ENCODE measurements at regions not wholly inside any gene's neighbourhood (a gene's known extent, or its start where the extent isn't known, plus 50 kb on each side); places are given as distances from the start of the nearest gene placed in this dataset.

DNA sequence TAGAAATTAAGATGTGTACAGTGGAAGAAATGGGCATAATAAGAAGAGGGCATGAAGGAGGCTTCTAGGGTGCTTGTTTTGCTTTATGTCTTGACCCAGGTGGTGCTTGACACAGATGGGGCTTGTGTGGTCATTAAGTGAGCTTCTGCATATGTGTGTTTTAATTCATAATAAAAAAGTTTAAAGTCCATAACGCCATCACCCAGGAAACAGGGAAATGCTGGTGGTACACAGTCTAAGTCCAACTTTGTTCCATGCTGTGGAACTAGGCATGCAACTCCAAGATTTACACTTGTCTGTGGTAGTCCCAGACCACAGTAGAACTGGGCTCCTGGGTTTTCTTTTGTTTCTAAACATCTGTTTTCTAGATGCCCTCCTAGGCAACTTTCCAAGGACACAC lies 511.9 kb downstream of the MID1IP1 start:
- Histone ChIP-seq H3K4me2 (ENCODE audit: low read depth, low read length) (no peak overlapping the region), H3K9me3 (ENCODE audit: control insufficient read depth, insufficient read depth, low read length) (no peaks in the 10 kb centered on the region), H4K8ac (ENCODE audit: low read depth in 2 of 2, low read length in 2 of 2) (no peak overlapping the region), H4K91ac (ENCODE audit: insufficient read depth, low read depth, low read length) (no peak overlapping the region), H2AK5ac (ENCODE audit: low read depth, low read length) (no peak overlapping the region), H3K23ac (ENCODE audit: low read depth, low read length) (no peak overlapping the region), H2AFZ (replicated peaks; ENCODE audit: low read length, poor library complexity) (no peak overlapping the region), H2BK20ac (ENCODE audit: low read depth, low read length) (no peak overlapping the region), H2BK5ac (ENCODE audit: low read depth, low read length, poor library complexity, severe bottlenecking) (no peak overlapping the region), H2BK120ac (ENCODE audit: low read depth, low read length) (no peak overlapping the region), H4K5ac (ENCODE audit: low read depth, low read length) (no peak overlapping the region), H2AK9ac (replicated peaks; ENCODE audit: low read depth, low read length, poor library complexity) (no peak overlapping the region), H3K27ac (ENCODE audit: insufficient read depth, low read length) (no peak overlapping the region), H4K20me1 (ENCODE audit: insufficient read depth, low read length) (no peaks in the 10 kb centered on the region), H3K4ac (ENCODE audit: low read depth, low read length) (no peak overlapping the region), H3K79me1 (ENCODE audit: low read depth in 1 of 2, low read length in 2 of 2) (no peaks in the 10 kb centered on the region), H3K9me1 (ENCODE audit: insufficient read depth, low read length) (no peaks in the 10 kb centered on the region), H3K18ac (ENCODE audit: low read depth, low read length) (no peak overlapping the region), H3K56ac (ENCODE audit: extremely low read depth, insufficient read depth, low read length) (no peak overlapping the region), H3K27me3 (ENCODE audit: control insufficient read depth, insufficient read depth, low read length) (peaks cover 10% of the 10 kb centered on the region), H3K9ac (ENCODE audit: low read depth, low read length) (no peak overlapping the region), H3K4me3 (ENCODE audit: insufficient read depth, low read depth, low read length) (no peak overlapping the region), H2BK15ac (ENCODE audit: low read depth, low read length) (no peak overlapping the region), H3K4me1 (ENCODE audit: control insufficient read depth, insufficient read depth, low read length) (no peaks in the 10 kb centered on the region), H3K14ac (replicated peaks; ENCODE audit: low read depth, low read length) (no peak overlapping the region), H3K36me3 (ENCODE audit: control insufficient read depth, insufficient read depth, low read length) (no peaks in the 10 kb centered on the region)
- in situ Hi-C loops (cut with MboI; ENCODE audit: low sequenced_read_pairs) (no loop called here), intact Hi-C loops (cut with micrococcal nuclease) (no loop called here), dilution Hi-C loops (cut with HindIII; ENCODE audit: low sequenced_read_pairs, unreplicated experiment) (no loop called here)
- ChIA-PET CTCF (no interaction called here), POLR2A (ENCODE audit: unreplicated experiment) (no interaction called here)
- BruUV-seq (replicated peaks): no TSS peak
- DNase-seq (no peak), ATAC-seq (ENCODE audit: low read depth) (no peak)
- no peak for TF ChIP-seq CHD1 (IDR thresholded peaks at IDR 0.05; ENCODE audit: low read depth, low read length)
- TF ChIP-seq, protein P1, sequence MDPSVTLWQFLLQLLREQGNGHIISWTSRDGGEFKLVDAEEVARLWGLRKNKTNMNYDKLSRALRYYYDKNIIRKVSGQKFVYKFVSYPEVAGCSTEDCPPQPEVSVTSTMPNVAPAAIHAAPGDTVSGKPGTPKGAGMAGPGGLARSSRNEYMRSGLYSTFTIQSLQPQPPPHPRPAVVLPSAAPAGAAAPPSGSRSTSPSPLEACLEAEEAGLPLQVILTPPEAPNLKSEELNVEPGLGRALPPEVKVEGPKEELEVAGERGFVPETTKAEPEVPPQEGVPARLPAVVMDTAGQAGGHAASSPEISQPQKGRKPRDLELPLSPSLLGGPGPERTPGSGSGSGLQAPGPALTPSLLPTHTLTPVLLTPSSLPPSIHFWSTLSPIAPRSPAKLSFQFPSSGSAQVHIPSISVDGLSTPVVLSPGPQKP (IDR thresholded peaks at IDR 0.05; ENCODE audit: borderline replicate concordance, low read depth, low read length): no peak
- TF ChIP-seq FOS (IDR thresholded peaks at IDR 0.05; ENCODE audit: low read depth, low read length): no peak
- TF ChIP-seq MAFK (IDR thresholded peaks at IDR 0.05; ENCODE audit: low read depth, low read length): no peak
- TF ChIP-seq POLR2A (IDR thresholded peaks at IDR 0.05; ENCODE audit: low read depth, low read length): no peak
- TF ChIP-seq BHLHE40 (IDR thresholded peaks at IDR 0.05; ENCODE audit: low read depth, low read length): no peak
- no peak for TF ChIP-seq NFE2L2 (IDR thresholded peaks at IDR 0.05; ENCODE audit: low read depth, low read length)
- TF ChIP-seq MAZ (IDR thresholded peaks at IDR 0.05; ENCODE audit: borderline replicate concordance, low read depth, low read length): no peak
- no peak for TF ChIP-seq RFX5 (IDR thresholded peaks at IDR 0.05; ENCODE audit: low read depth, low read length)
- no peak for TF ChIP-seq MXI1 (IDR thresholded peaks at IDR 0.05; ENCODE audit: borderline replicate concordance, low read depth, low read length)
- TF ChIP-seq CEBPB (IDR thresholded peaks at IDR 0.05; ENCODE audit: low read depth, low read length): no peak
- TF ChIP-seq CTCF (conservative IDR thresholded peaks at IDR 0.05; ENCODE audit: low read depth, low read length): no peak
- no peak for TF ChIP-seq RAD21 (IDR thresholded peaks at IDR 0.05; ENCODE audit: low read length)
- no peak for TF ChIP-seq USF2 (IDR thresholded peaks at IDR 0.05; ENCODE audit: low read depth, low read length)
- no peak for TF ChIP-seq SMC3 (IDR thresholded peaks at IDR 0.05; ENCODE audit: low read depth, low read length)
- TF ChIP-seq RCOR1 (IDR thresholded peaks at IDR 0.05; ENCODE audit: insufficient replicate concordance, low read length): no peak
- no CpG with 5 or more reads among the region's 1 CpG for WGBS, 2 experiments (ENCODE audit: extremely low coverage in 2 of 2, insufficient read length in 1 of 2)

All from IMR-90 (cell line).